ENCODE measurements at regions not wholly inside any gene's neighbourhood (a gene's known extent, or its start where the extent isn't known, plus 50 kb on each side); places are given as distances from the start of the nearest gene placed in this dataset.

DNA sequence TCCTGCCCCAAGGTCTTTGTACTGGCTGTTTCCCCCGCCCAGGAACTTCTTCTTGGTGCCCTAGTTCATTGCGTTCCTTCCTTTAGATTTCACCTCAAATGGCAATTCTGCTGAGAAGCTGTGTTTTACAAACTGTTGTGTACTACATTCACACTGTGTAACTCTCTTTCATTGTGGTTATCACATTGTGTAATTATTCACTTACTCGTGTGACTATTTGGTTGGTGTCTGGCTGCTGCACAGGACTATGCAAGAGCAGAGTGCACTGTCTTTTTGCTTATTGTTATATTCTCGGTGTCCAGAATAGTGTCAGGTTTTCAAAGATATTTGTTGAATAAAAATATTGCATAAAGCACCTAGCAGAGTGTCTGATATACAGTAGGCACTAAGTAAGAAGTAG, 177.2 kb upstream of the PRICKLE1 start:
- TF ChIP-seq POLR2AphosphoS5 (IDR thresholded peaks at IDR 0.05; ENCODE audit: insufficient read depth in 1 of 2, low read depth in 1 of 2), result no peak
- TF ChIP-seq, protein P1, sequence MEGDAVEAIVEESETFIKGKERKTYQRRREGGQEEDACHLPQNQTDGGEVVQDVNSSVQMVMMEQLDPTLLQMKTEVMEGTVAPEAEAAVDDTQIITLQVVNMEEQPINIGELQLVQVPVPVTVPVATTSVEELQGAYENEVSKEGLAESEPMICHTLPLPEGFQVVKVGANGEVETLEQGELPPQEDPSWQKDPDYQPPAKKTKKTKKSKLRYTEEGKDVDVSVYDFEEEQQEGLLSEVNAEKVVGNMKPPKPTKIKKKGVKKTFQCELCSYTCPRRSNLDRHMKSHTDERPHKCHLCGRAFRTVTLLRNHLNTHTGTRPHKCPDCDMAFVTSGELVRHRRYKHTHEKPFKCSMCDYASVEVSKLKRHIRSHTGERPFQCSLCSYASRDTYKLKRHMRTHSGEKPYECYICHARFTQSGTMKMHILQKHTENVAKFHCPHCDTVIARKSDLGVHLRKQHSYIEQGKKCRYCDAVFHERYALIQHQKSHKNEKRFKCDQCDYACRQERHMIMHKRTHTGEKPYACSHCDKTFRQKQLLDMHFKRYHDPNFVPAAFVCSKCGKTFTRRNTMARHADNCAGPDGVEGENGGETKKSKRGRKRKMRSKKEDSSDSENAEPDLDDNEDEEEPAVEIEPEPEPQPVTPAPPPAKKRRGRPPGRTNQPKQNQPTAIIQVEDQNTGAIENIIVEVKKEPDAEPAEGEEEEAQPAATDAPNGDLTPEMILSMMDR (IDR thresholded peaks at IDR 0.05), result no peak
- no peak for TF ChIP-seq POLR2A (IDR thresholded peaks at IDR 0.05)

DNA sequence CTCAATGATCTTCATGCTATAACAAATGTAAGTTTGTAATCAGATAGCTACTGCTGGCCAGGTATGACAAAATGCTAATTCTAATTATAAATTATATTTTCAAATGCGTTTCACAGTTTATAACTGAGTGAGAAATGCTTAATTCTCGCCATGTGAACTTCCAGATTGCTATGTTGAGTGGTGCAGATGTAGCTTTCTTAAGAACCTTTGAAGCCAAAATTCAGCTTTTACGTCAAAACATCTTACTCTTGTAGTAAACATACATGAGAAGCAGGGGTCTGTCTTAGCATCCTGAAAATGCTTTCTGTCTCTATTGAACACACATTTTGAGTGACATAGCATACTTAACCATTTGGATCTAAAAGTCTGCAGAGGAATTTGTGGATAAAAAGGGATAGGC, 176.5 kb upstream of the PRICKLE1 start:
- H3K36me3 ChIP-seq, result no peaks in the 10 kb centered on the region
- no peak overlapping the region for H3K4me3 ChIP-seq
- no peak for DNase-seq (ENCODE audit: extremely low spot score in 2 of 2)
- peaks cover 15% of the 10 kb centered on the region for H3K4me1 ChIP-seq
- TF ChIP-seq, protein P1 (IDR thresholded peaks at IDR 0.05), result no peak
- TF ChIP-seq POLR2A (IDR thresholded peaks at IDR 0.05) (no peak), POLR2AphosphoS5 (IDR thresholded peaks at IDR 0.05; ENCODE audit: insufficient read depth in 1 of 2, low read depth in 1 of 2) (no peak)
- H3K27ac ChIP-seq, result no peak overlapping the region
- no peaks in the 10 kb centered on the region for H3K27me3 ChIP-seq
- no peaks in the 10 kb centered on the region for H3K9me3 ChIP-seq
- intact Hi-C loops (cut with DNase I), result no loop called here

More for the DNA sequence above, 177.2 kb upstream of the PRICKLE1 start:
- Histone ChIP-seq H3K4me1 (peaks cover 8% of the 10 kb centered on the region), H3K27me3 (no peaks in the 10 kb centered on the region), H3K9me3 (no peaks in the 10 kb centered on the region), H3K27ac (no peak overlapping the region), H3K36me3 (no peaks in the 10 kb centered on the region), H3K4me3 (no peak overlapping the region)
- intact Hi-C loops (cut with DNase I), result no loop called here
- DNase-seq (ENCODE audit: extremely low spot score in 2 of 2), result no peak

DNA sequence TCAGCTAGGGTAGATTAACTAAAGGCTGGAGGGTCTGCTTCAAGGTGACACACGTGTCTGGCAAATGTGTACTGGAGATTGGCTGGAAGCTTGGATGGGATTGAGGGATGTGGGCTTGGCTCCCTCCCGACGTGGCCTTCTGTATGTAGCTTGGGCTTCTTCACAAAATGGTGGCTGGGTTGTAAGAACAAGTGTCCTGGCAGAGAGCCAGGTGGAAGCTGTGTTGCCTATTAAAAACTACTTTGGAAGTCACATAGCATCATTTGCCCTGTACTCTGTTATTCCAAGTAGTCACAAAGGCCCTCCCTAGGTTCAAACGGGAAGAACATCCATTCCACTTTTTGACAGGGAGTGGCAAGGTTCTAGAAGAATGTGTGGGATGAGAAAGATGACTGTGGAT, 174.1 kb upstream of the PRICKLE1 start:
- Histone ChIP-seq H3K27ac (no peak overlapping the region), H3K36me3 (no peaks in the 10 kb centered on the region), H3K4me3 (no peak overlapping the region), H3K4me1 (peaks cover 29% of the 10 kb centered on the region), H3K27me3 (no peaks in the 10 kb centered on the region), H3K9me3 (no peaks in the 10 kb centered on the region)
- no peak for DNase-seq (ENCODE audit: extremely low spot score in 2 of 2)
- TF ChIP-seq POLR2AphosphoS5 (IDR thresholded peaks at IDR 0.05; ENCODE audit: insufficient read depth in 1 of 2, low read depth in 1 of 2), result no peak
- no peak for TF ChIP-seq POLR2A (IDR thresholded peaks at IDR 0.05)
- TF ChIP-seq, protein P1 (IDR thresholded peaks at IDR 0.05), result no peak
- intact Hi-C loops (cut with DNase I), result no loop called here

DNA sequence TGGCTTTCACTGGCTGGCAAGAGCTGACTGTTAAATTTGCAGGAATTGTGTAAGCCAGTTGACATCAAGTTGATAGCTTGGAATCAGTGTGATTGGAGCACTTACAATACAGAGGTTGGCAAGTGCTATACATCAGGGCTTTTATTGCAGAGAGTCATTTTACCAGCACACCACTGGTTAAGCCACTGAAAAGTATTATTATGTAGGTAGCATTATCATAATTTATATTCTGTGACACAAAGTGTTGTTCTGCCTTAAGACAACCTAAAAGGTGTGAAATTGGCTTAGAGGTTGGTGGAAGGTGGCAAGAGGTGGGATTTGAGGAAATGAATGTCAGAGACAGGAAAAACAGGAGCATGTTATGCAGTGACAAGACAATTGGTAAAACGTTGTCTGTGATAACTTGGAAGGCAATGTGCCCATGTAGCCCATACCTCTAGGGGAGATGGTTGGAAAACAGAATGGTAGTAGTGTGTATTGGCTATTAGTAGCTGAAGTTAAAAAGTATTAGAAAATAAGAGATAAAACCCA, 172.9 kb upstream of the PRICKLE1 start:
- H3K27ac ChIP-seq, result no peak overlapping the region
- no peak overlapping the region for H3K4me3 ChIP-seq
- no peaks in the 10 kb centered on the region for H3K27me3 ChIP-seq
- H3K9me3 ChIP-seq, result no peaks in the 10 kb centered on the region
- H3K36me3 ChIP-seq, result no peaks in the 10 kb centered on the region
- intact Hi-C loops (cut with DNase I), result no loop called here
- H3K4me1 ChIP-seq, result peaks cover 29% of the 10 kb centered on the region
- TF ChIP-seq POLR2AphosphoS5 (IDR thresholded peaks at IDR 0.05; ENCODE audit: insufficient read depth in 1 of 2, low read depth in 1 of 2) (no peak), POLR2A (IDR thresholded peaks at IDR 0.05) (no peak)
- TF ChIP-seq, protein P1 (IDR thresholded peaks at IDR 0.05), result no peak
- no peak for DNase-seq (ENCODE audit: extremely low spot score in 2 of 2)

DNA sequence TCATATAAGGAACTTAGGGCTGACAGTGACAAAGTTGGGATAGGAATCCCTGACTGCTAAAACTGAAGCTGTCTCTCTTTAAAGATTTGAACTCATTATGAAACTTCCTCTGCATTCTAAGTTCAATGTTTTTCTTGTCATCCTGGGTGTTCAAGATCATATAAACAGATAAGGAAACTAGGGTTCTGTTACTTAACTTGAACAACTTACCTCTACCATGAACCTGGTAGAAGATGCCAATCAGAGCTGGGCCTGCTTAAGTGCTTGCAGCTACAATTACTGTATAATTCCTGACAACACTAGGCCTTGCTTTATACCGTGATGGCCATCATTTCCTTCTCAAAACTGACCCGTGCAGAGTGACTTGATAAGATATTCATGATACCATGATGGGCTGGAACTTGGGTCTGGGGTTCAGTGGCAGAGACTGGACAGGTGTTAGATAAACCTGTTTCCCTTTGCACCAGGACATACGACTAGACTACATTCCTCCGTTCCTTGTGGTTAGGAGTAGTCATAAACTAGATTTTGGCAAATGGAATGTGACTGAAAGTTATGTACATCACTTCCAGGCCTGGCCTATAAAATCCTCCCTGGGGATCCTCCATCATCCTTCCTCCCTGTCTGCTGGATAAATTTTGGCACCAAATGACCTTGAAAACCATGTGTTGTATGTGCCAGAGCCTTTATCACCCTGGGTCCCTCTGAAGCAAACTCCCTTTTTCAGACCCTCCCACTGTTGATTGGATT, 172.2 kb upstream of the PRICKLE1 start:
- intact Hi-C loops (cut with DNase I), result no loop called here
- TF ChIP-seq, protein P1 (IDR thresholded peaks at IDR 0.05), result no peak
- TF ChIP-seq POLR2AphosphoS5 (IDR thresholded peaks at IDR 0.05; ENCODE audit: insufficient read depth in 1 of 2, low read depth in 1 of 2) (no peak), POLR2A (IDR thresholded peaks at IDR 0.05) (no peak)

More for the DNA sequence above, 172.2 kb upstream of the PRICKLE1 start:
- no peak overlapping the region for H3K4me3 ChIP-seq
- no peaks in the 10 kb centered on the region for H3K27me3 ChIP-seq
- H3K27ac ChIP-seq, result no peak overlapping the region
- H3K4me1 ChIP-seq, result peaks cover 29% of the 10 kb centered on the region
- no peaks in the 10 kb centered on the region for H3K9me3 ChIP-seq
- DNase-seq (ENCODE audit: extremely low spot score in 2 of 2), result no peak
- H3K36me3 ChIP-seq, result no peaks in the 10 kb centered on the region

Data from vagina (tissue), 2 donors.